ENCODE measurements at regions not wholly inside any gene's neighbourhood (a gene's known extent, or its start where the extent isn't known, plus 50 kb on each side); places are given as distances from the start of the nearest gene placed in this dataset.
"Not testable (repeated sequence)": the region's sequence is repeated elsewhere in the genome, so short reads cannot be mapped to it uniquely, and the experiment has no call there.

DNA sequence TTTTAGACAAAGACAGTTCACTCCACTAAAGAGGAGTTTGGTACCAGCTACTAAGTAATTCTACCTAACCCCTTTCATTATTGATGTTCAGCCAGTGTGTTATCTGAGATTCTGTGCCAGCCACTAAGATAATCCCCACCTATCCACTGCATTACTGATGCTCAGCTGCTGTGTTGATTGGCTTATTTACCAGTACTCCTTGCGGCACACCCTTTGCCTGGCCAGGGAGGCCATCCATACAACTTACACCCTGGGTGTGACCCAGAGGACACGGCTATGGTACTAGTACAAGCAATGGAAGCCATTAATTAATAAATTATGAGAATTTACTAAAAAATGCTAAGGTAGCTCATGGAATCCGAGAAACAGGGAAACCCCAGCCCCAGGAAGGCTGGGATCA, 290.7 kb upstream of the CTNNB1 start:
- DNase-seq, result no peak

DNA sequence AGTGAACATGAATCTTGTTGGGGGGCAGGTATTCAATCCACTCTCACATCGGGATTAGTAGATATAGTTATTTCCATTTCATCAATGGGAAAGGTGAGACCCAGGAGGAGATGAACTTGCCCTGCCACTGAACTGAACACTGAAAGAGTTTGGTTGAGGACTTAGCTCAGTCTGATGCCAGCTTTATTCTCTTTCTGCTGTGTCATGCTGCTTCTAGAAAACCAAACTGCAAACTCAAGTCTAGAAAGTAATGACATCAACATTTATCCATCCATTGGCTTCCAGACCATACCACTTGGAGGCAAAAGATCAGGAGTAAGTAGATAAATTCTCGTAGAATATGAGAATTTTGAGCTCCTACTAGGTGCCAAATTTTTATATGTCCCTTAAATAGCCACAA, 288.0 kb upstream of the CTNNB1 start:
- no peak for DNase-seq

DNA sequence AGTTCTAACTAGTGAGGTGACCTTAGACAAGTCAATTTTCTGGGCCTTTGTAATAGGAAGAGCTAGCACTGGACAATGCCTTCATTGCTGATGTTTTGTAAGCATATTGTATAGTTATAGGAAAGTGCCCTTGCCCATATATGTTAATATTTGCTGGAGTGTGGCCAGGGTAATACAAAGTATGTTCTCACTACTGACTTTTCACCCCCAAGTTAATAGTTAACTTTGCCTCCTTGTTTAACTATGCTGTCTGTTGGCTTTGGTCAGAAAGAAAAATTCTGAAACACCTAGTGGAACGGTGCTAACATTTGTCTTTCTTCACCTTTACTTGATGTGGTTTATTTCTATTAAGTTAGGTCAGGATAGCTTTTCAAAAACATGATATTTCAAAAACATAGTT, 287.4 kb upstream of the CTNNB1 start:
- DNase-seq, result no peak

DNA sequence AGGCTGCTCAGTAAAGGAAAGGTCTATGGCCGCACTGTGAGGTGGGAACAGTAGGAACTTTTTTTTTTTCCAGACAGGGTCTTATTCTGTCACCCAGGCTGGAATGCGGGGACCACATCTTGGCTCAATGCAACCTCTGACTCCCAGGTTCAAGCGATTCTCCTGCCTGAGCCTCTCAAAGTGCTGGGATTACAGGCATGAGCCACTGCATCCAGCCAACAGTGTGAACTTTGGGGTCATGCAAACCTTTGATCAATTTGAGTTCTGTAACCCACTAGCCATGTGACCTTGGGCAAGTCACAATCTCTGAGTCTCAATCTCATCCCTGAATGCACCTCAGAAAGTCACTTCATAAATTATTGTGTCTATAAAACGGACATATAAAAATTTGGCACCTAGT, 286.8 kb upstream of the CTNNB1 start:
- DNase-seq, result no peak

DNA sequence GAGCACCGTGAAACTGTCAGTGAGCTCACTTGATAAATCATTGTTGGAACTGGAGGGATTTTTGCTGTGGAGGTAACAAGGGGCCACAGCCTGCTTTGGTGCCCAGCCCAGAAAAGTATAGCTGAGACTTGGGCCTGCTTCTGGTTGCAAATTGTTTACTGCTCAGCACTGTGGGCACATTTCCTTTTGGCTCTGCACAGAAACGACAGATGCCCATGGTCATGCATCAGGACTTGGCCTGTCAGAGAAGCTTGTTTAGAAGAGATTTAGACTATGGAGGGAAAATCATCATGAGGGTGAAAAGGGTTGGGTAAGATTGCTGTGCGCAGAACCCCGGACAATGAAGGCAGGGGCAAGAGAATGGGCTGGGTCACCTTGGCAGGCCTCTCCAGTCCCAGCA, 286.1 kb upstream of the CTNNB1 start:
- DNase-seq, result no peak

DNA sequence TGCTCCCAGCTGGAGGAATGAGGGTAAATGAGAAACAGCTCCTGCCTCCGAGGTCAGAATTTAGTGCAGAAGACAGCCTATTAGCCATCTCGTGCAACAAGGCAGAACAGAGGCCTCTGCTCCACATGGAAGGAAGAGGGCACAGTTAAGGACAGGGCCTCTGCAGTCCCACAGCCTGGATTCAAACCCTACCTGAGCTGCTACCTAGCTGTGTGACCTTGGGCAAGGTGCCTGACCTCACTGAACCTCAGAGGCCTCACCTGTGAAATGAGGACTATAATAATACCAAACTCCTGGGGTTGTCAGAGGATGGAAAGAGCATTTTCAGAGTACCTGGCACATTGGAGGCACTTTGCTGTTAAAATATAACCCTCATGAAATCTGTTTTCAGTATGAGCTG, 285.7 kb upstream of the CTNNB1 start:
- no peak for DNase-seq

DNA sequence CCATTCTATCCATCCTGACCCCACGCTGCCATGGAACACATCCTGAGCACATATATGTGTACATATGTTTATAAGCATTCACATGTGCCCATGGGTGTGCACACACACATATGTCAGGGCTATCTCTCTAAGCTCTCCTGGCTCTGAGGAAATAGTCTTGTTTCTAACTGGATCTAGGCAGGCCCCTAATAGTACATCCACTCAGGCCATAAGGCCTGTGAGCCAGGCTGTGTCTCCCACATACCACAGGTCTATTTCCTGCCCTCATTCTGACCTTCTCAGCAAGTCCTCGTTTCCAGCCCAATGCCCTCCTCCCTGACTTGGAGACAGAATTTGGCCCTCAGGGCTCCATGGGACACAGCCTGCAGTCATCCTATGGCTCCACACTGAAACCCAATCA, 284.8 kb upstream of the CTNNB1 start:
- no peak for DNase-seq

DNA sequence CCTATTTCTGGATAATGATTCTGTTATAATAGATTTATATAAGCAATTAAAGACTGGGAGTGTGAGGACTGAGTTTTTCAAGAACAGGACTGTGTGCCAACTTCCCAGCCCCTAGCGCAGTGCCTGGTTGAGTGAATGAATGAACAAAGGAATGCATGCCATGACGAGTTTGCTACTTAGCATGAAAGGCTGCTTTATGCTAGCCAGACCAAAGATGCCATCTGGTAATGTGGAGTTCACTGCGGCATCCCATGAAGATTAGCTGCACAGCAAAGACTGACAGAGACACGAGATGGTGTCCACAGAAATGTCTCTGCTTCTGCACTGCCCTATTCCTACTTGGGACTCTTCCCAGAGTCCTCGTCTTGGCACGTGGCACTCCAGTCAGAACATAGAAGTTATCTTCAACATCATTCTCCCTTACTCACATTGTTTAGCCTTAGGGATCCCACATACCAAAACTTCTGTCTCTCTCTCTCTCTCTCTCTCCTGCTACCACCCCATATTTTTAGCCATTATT, 283.9 kb upstream of the CTNNB1 start:
- no peak for DNase-seq

DNA sequence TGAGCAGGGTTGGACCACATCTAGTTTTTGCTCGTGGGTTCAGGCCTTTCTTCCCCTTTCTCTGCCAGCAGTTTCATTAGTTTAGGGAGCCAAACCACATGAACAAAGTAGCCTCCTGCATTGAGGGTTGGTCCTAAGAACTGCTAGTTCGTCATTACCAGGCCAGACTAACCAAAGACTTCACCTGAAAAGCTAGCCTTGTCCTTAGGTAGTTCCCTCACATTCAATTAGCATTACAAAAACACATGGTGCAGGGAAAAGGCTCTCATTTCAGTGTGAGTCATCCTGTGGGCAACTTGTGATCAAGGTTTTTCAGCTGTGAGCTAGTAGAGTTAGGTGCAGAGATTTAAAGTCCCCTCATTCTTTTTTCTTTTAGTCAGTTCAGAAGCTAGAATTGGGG, 279.3 kb upstream of the CTNNB1 start:
- DNase-seq, result peak; percentile 5

DNA sequence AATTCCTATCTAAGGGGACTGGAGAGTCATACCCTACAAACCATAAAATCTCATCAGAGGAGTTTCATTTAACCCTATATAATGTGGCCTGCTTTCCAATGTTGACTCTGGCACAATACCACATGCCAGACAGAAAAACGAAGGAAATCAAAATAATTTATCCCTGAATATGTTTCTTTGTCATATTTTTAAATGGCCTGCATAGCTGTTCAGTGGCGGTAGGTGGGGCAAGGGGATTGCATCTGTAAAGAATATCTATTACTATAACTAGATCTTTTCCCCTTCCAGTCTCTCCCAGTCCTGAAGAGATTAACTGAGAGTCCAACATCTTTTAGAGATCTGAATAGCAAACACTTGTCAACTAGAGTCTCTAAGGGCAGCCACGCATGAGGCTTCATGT, 278.1 kb upstream of the CTNNB1 start:
- DNase-seq, result no peak

DNA sequence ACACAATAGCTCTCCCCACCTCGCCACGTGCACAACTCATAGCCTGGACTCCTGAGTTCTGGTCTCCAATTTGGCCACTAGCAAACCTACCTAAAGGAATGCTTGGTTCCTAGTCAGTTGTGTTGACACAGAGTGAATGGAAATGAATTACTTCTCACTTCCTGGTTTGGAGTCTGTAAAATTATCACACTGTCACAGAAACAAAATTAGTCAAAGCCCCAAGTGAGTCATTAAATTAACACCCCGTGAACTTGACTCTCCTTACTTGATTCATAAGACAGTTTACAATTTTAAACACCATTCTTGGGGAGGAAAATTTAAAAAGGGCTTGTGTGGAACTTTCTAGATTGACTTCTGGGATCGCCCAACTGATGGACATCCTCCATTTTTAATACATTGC, 276.2 kb upstream of the CTNNB1 start:
- peak; percentile 73 for DNase-seq

DNA sequence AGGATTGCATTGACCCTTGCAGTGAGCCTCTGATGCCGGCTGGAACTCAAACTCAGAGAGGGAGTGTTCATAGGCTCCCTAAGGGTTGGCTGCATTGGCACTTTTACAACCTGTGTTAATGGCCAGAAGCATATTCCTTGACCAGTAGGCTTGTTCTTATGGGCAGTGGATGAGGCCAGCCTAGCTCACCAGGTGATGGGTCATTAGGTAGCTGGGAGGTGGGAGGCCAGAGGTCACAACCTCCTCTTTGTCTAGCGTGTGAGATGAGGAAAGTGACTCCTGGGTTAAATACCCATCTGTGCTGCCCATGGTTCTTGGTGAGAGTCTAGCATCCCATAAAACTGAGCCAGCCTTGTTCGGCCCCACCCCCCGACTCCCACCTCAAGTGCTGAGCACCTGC, 275.7 kb upstream of the CTNNB1 start:
- no peak for DNase-seq

DNA sequence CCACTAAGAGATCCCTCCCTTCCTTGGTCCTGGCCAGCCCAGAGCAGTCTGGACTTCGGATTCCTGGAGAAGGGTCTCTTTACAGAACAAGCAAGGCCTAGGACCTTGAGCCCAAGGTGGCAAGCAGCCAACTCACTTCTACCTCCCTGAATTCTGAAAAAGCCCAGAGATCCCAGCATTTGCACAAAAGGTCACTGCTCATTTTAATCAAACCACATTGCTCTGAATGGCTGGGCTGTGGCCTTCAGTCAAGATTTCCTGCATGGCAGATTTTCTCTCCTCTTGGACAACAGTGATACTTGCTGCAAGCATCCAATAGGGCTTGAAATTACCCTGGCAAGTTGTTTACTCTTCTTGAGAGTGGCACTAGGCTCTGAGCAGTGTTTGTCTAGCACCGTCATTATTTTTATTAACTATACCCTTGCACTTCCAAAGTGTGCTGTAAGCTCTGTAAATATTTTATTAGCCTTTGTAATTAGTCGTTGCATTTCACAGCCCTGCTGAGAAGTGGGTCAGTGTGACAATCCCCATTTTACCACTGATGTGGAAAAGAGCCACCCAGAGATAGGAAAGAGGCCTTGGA, 274.7 kb upstream of the CTNNB1 start:
- DNase-seq, result no peak

DNA sequence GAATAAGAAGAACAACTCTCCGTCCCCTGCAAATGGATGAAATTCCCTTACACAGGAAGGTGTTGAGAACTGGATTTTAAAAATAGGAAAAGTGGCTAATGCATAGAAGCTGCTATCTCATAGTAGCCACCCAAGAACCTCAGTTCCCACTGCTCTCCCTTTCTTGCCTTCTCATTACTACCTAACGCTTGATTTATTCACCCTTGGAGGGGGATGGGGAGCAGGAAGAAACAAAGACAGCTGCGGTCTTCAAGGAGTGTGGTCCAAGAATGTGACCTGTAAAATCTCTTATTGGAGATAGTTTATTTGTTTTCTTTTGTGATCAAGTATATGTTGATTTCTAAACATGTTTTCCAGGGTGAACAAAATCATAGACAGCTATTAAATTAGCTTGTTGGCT, 274.1 kb upstream of the CTNNB1 start:
- no peak for DNase-seq

DNA sequence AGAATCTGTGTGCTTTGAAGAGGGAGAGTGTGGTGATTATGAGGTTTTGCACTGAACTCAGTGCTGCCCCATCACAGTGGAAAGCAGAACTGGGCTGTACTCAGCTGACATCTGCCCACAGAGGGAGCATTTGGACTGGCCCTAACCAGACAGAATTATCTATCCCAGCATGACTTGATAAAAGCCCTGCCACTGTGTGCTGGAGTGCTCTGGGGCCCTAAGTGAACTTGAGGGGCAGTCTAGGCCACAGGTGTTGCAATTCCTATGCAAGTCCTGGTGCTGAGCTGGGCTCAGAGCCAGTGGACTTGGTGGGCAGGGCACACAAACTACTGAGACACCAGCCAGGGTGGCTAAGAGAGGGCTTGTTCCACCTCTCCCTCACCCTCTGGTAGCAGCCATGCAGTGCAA, 269.2 kb upstream of the CTNNB1 start:
- peak; percentile 77 for DNase-seq

DNA sequence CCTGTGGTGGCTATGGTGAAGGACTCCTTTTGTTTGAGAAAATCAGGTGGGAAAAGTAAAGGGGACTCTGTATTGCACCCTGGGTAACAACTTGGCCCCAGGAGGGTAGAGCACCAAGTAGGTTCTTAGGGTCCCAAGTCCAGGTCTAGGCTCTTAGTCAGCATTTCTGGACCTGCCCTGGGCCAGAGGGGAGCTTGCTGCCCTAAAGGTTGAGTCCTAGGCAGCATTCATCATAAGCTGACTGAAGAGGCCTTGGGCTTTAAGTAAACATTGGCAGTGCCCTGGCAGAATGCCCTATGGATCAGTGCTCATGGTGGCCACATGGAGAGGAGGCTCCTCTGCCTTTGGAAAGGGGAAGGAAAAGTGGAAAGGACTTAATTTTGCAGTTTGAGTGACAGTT, 268.5 kb upstream of the CTNNB1 start:
- no peak for DNase-seq

DNA sequence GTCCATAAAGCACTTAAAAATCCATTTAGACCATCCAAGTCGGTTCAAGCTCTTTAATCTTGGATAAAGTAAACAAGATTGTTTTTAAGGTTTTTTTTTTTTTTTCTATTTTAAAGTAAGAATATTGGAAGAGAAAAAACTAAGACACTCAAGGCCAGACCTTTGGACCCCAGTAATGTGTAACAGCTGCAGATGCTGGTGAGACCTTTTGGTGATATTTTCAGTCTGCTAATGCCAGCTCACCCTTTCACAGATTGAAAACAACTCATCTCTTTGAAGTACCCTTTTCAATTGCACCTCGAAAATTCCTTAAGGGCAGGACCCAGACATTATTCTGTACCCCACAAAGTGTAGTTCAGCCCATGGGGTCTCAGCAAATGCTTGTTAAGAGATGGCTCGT, 260.7 kb upstream of the CTNNB1 start:
- DNase-seq, result no peak

DNA sequence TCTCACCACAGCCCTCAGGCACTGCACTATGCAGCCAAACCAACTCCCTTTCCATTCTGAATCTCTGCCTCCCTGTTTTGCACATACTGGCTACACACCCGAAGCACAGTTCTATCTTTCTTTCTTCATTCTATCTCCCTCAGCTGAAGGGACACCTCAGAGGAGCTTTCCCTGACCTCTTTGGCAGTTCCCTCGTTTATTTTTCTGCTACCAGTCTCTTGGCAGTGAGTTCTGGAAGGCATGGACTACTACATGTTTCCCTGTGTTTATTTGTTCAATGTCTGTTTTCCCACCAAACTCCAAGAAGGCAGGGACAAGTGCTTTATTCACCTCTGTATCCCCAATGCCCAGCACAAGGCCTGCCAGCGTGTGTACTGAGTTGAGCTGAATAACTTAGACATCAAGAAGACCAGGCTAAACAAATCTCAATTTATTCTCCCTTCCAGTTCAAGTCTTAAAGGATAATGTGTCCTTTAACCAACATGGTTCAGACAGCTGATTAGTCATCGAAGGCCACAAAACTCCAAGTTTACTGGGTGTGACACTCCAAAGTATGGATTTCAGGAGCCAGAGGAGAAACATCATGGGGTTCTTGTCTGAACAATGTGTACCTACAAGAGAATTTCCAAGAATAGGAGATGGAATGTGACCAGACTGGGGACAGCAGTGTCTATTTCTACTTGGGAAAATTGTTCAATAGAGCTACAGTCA, 260.1 kb upstream of the CTNNB1 start:
- DNase-seq, result no peak

DNA sequence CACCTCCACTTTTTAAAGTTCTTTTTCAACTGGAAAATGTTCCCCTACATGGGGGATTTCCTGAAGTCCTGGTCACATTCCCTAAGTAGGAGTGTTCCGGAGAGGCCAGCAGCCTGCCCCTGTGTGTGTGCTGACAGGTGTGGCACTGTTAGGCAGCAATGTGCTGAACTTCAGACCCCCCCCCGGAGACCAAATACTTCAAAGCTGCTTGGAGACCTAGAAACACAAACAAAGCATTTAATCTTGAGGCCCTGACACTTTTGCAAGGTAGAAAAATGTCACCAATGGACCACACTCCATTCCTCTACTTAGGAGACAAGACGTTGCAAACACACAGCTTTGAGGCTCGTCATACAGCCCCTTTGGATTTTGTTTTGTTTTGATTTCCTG, 259.6 kb upstream of the CTNNB1 start:
- DNase-seq, result no peak

DNA sequence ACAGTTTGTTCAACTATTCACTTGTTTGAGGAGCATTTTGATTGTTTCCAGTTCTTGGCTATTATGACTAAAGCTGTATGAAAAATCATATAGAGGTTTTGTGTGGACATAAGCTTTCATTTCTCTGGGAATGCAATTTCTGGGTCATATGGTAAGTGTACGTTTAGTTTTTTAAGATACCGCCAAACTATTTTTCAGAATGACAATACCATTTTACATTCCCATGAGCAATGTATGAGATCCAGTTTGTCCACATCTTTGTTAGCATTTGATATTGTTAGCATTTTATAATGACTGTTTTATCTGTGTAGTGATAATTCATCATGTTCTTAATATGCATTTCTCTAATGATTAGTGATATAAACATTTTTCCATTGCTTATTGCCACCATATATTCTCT, 258.7 kb upstream of the CTNNB1 start:
- DNase-seq, result no peak

DNA sequence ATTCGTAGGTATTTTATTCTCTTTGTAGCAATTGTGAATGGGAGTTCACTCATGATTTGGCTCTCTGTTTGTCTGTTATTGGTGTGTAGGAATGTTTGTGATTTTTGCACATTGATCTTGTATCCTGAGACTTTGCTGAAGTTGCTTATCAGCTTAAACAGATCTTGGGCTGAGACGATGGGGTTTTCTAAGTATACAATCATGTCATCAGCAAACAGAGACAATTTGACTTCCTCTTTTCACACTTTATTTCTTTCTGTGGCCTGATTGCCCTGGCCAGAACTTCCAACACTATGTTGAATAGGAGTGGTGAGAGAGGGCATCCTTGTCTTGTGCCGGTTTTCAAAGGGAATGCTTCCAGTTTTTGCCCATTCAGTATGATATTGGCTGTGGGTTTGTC, 252.3 kb upstream of the CTNNB1 start:
- DNase-seq, result not testable (repeated sequence)

DNA sequence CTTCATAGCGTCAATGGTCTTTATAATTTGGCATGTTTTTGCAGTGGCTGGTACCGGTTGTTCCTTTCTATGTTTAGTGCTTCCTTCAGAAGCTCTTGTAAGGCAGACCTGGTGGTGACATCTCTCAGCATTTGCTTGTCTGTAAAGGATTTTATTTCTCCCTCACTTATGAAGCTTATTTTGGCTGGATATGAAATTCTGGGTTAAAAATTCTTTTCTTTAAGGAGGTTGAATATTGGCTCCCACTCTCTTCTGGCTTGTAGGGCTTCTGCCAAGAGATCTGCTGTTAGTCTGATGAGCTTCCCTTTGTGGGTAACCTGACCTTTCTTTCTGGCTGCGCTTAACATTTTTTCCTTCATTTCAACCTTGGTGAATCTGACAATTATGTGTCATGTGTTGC, 250.0 kb upstream of the CTNNB1 start:
- DNase-seq, result not testable (repeated sequence)

DNA sequence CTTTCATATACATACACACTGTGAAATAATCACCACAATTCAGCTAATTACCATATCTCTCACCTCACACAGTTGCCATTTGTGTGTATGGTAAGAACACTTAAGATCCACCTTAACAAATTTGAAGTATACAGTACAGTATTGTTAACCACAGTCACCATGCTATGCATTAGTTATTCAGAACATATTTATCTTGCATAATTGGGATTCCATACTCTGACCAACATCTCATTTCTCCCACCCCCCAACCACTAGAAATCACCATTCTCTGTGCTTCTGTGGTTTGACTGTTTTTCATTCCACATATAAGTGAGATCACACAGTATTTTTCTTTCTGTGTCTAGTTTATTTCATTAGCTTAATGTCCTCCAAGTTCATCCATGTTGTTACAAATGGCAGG, 247.7 kb upstream of the CTNNB1 start:
- DNase-seq, result no peak

DNA sequence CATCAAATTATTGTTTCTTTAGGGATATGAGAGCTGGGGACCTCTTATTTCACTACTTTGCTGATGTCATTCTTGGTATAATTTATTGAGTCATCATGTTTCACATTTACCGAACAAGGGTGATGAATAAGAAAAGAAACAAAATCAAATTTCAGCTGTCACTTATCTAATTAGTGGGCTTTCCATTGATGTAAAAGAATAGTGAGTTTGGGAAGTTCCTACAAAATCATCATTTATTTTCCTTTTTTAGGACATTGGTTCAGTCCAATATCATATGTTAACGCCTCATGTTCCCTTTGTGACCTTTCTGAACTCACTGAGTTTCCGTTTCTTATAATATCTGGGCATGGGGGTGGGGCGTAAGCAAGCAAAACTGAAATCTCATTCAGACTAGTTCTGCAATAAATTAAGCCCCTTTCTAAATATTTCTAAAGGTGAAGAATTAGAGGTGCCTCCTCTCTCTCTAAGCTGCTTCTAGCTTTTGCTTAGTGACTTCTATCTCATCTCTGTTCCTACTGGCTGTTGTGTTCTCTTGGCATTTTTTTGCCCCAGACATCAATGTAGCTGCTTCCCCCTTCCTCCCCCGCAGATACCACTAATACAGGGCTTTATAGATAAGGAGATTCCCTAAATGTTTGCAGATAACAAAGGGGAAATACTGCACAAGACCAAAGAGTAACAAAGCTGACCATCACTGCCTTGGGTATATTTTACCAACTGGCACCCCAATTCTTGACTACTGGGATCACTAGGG, 238.0 kb upstream of the CTNNB1 start:
- peak; percentile 82 for DNase-seq
